Stomach (tissue), 4 donors: ENCODE measurements at regions not wholly inside any gene's neighbourhood (a gene's known extent, or its start where the extent isn't known, plus 50 kb on each side); places are given as distances from the start of the nearest gene placed in this dataset.

ENCODE experiments used
- CTCF ChIP-seq, 7 experiments: fragments of 450-650 bp in 4 of 7; fragments of 200-600 bp in 3 of 7; sonication (generic) in 3 of 7; IDR thresholded peaks; one replicate each; pipeline ENCODE4 v1.5.1; 2016 to 2019; ENCODE audit warnings: antibody characterized with exemption in 7 of 7, control low read depth in 2 of 7, mild to moderate bottlenecking in 1 of 7
- EP300 ChIP-seq: sonication (generic); formaldehyde crosslinking; IDR thresholded peaks from one replicate; pipeline ENCODE4 v1.6.1; 2017; ENCODE audit warnings: antibody characterized with exemption
- POLR2A ChIP-seq, 4 donors: fragments of 450-650 bp; IDR thresholded peaks; one replicate each; pipeline ENCODE4 v1.6.1; 2016; ENCODE audit warnings: antibody characterized with exemption in 4 of 4, control low read depth in 2 of 4, mild to moderate bottlenecking in 1 of 4, moderate library complexity in 1 of 4
- POLR2AphosphoS5 ChIP-seq, 3 donors: sonication (generic); formaldehyde crosslinking; IDR thresholded peaks; one replicate each; pipeline ENCODE4 v1.6.1; 2016; ENCODE audit warnings: antibody characterized with exemption in 3 of 3

- TF ChIP-seq CTCF (IDR thresholded peaks at IDR 0.05), result no peak
- no peak for TF ChIP-seq POLR2A (IDR thresholded peaks at IDR 0.05)
- no peak for TF ChIP-seq EP300
- no peak for TF ChIP-seq POLR2AphosphoS5 (IDR thresholded peaks at IDR 0.05)
These were observed 76.8 kb upstream of the MKI67 start for GRCh38 chr10:128203028-128203427.
